Thyroid gland (tissue), 4 donors: ENCODE measurements at regions not wholly inside any gene's neighbourhood (a gene's known extent, or its start where the extent isn't known, plus 50 kb on each side); places are given as distances from the start of the nearest gene placed in this dataset.
"Not testable (repeated sequence)": the region's sequence is repeated elsewhere in the genome, so short reads cannot be mapped to it uniquely, and the experiment has no call there.

ENCODE experiments used
- DNase-seq, 2 donors: peaks; one replicate each; pipeline ENCODE4 v3.0.0-alpha.2; 2019
- H3K27ac ChIP-seq, 3 donors: fragments of 200-600 bp; sonication (generic); 1 replicate in 2 of 3; 2 replicates in 1 of 3; pipeline ENCODE4 v1.5.1; 2016 to 2019; ENCODE audit warnings: mild to moderate bottlenecking in 1 of 3, moderate library complexity in 1 of 3
- H3K27me3 ChIP-seq: fragments of 200-600 bp; sonication (generic); one replicate; pipeline ENCODE4 v1.5.1; 2019
- H3K36me3 ChIP-seq, 2 donors: fragments of 200-600 bp; sonication (generic); one replicate each; pipeline ENCODE4 v1.5.1; 2016 to 2019
- H3K4me1 ChIP-seq, 2 donors: fragments of 200-600 bp; sonication (generic); one replicate each; pipeline ENCODE4 v1.5.1; 2017 to 2019
- H3K4me3 ChIP-seq, 3 donors: fragments of 200-600 bp; sonication (generic); replicated peaks in 1 of 3; 1 replicate in 2 of 3; 2 replicates in 1 of 3; pipeline ENCODE4 v1.5.1; 2016; ENCODE audit warnings: mild to moderate bottlenecking in 1 of 3
- H3K9me3 ChIP-seq: fragments of 200-600 bp; sonication (generic); one replicate; pipeline ENCODE4 v1.5.1; 2017
- POLR2A ChIP-seq, 2 donors: fragments of 450-650 bp; IDR thresholded peaks; one replicate each; pipeline ENCODE4 v1.6.1; 2017; ENCODE audit warnings: antibody characterized with exemption in 2 of 2, mild to moderate bottlenecking in 2 of 2, moderate library complexity in 1 of 2
- WGBS, 2 donors: methylation state at CpG; one replicate each; pipeline ENCODE4 v1.1.5; 2017; 5-methylcytosine and 5-hydroxymethylcytosine counted together
- intact Hi-C: fragments of 100-400 bp; cut with DNase I; formaldehyde crosslinking; loops from one replicate; pipeline ENCODE4 v1.15.1; 2023
- TF ChIP-seq, protein P1 (sequence below), 6 experiments: fragments of 200-600 bp in 3 of 6; fragments of 450-650 bp in 3 of 6; sonication (generic) in 3 of 6; IDR thresholded peaks; one replicate each; pipeline ENCODE4 v1.5.1; 2016 to 2019; ENCODE audit warnings: antibody characterized with exemption in 6 of 6, mild to moderate bottlenecking in 2 of 6, inconsistent platforms in 1 of 6, moderate library complexity in 1 of 6

DNA sequence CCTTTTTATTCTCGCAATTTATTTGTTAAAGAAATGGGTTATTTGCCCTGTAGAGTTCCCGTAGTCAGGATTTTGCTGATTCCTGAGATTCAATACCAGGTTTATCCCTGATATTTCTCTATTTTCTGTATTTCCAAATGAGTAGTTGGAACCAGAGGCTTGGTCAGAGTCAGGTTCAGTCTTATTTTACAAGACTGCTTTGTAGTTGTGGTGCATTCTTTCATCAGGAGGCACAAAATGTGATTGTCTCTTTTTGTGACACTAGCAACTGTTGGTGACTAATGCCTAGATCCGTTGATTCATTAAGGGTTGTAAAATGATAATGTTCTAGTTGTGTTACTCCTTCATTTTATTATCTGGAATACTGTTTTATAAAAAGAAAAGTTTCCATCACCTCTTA is 95.5 kb upstream of the TPTE start:
- no peaks in the 10 kb centered on the region for H3K9me3 ChIP-seq
- intact Hi-C loops = no loop called here
- 66 to 74% methylated on average over 3 of the region's 3 CpGs for WGBS, 2 donors
- no peaks in the 10 kb centered on the region for H3K27me3 ChIP-seq
- H3K27ac ChIP-seq = no peak overlapping the region
- H3K36me3 ChIP-seq = no peaks in the 10 kb centered on the region
- TF ChIP-seq POLR2A (IDR thresholded peaks at IDR 0.05) = no peak
- TF ChIP-seq, protein P1, sequence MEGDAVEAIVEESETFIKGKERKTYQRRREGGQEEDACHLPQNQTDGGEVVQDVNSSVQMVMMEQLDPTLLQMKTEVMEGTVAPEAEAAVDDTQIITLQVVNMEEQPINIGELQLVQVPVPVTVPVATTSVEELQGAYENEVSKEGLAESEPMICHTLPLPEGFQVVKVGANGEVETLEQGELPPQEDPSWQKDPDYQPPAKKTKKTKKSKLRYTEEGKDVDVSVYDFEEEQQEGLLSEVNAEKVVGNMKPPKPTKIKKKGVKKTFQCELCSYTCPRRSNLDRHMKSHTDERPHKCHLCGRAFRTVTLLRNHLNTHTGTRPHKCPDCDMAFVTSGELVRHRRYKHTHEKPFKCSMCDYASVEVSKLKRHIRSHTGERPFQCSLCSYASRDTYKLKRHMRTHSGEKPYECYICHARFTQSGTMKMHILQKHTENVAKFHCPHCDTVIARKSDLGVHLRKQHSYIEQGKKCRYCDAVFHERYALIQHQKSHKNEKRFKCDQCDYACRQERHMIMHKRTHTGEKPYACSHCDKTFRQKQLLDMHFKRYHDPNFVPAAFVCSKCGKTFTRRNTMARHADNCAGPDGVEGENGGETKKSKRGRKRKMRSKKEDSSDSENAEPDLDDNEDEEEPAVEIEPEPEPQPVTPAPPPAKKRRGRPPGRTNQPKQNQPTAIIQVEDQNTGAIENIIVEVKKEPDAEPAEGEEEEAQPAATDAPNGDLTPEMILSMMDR (IDR thresholded peaks at IDR 0.05) = no peak
- no peak overlapping the region for H3K4me3 ChIP-seq
- H3K4me1 ChIP-seq = no peaks in the 10 kb centered on the region
- no peak for DNase-seq

DNA sequence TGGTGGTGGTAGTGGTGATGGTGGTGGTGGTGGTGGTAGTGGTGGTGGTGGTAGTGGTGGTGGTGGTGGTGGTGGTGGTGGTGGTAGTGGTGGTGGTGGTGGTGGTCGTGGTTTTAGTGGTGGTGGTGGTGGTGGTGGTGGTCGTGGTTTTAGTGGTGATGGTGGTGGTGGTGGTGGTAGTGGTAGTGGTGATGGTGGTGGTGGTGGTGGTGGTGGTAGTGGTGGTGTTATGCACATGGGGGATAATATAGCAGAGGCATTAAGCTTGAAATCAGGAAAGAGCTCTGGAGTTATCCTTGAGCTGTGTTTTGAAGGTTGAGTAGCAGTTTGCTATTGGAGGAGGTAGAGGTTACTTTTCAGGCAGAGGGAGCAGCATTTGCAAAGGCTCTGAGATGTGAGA is 94.6 kb upstream of the TPTE start:
- H3K9me3 ChIP-seq, intact Hi-C loops, H3K36me3 ChIP-seq, H3K4me1 ChIP-seq, H3K4me3 ChIP-seq, H3K27me3 ChIP-seq, DNase-seq, H3K27ac ChIP-seq: not testable (repeated sequence)
- WGBS, 2 donors = 40 to 42% methylated on average over 2 of the region's 2 CpGs

DNA sequence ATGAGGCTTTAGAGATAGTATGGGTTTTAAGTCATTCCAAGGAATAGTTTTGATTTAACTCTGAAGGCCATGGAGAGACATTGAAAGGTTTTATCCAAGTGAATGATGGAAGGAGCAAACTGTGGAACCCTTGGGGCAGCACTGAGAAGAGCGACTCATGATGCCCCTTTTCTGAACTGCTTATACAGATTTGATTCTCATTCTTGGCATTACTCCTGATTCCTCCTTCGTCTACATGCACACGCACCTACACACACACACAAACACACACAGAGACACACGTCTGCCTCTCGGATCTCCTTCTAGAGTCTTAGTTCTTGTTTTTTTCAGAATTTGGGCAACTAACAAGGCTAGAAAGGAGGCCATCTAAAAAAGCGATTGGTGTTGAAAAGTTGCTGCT is 94.1 kb upstream of the TPTE start:
- H3K36me3 ChIP-seq, intact Hi-C loops, DNase-seq, H3K27ac ChIP-seq, H3K9me3 ChIP-seq, H3K4me1 ChIP-seq, H3K27me3 ChIP-seq, H3K4me3 ChIP-seq: not testable (repeated sequence)
- 58 to 62% methylated on average over 6 of the region's 6 CpGs for WGBS, 2 donors

DNA sequence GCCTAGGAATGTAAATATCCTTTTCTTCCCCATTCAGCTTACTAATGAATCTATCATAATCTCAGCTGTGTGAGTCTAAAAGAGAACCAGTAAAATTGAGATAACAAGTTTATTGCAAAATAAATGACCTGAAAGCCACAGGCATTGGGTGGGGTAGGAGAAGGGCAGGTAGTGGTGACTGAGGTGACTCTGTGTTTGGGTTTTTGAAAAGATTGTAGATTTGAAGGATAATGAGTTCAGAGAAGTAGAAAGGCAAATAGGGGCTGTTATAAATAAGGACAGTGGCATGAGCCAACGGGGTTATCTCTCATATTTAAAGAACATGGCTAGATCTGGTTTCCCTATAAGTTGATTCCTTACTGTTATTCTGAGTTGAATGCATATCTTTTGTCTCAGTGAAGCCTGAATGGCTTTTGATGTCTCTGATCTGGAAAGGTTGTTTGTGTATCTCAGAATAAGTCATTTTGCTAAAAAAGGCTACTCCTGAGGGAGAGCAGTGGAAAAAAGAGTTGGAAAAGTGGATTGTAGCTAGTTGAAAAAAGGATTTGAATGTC is 92.3 kb upstream of the TPTE start:
- DNase-seq = not testable (repeated sequence)
- WGBS, 2 donors = 16% methylated on average over 1 of the region's 1 CpG

DNA sequence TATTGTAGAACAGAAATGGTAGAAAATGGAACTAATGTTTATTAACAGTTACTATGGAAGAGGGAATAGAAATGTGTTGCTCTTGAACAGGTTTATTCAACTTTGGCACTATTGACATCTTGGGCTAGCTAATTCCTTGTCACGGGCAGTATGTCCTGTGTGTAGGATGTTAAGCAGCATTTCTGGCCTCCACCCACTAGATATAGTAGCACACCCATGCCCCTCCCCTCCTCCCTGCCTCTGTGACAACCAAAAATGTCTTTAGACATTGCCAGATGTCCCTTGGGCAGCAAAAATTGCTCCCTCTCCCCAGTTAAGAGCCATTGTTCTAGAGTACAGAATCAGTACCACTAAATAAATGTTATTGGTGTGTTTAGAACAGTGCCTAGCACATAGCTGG is 91.4 kb upstream of the TPTE start:
- no peaks in the 10 kb centered on the region for H3K27me3 ChIP-seq
- no peaks in the 10 kb centered on the region for H3K9me3 ChIP-seq
- no peaks in the 10 kb centered on the region for H3K4me1 ChIP-seq
- no peak overlapping the region for H3K4me3 ChIP-seq
- H3K27ac ChIP-seq = no peak overlapping the region
- TF ChIP-seq, protein P1 (IDR thresholded peaks at IDR 0.05) = no peak
- no peak for TF ChIP-seq POLR2A (IDR thresholded peaks at IDR 0.05)
- whole genome bisulfite sequencing, 2 donors = 61 to 66% methylated on average over 1 of the region's 1 CpG
- H3K36me3 ChIP-seq = no peaks in the 10 kb centered on the region
- intact Hi-C loops = no loop called here
- DNase-seq = no peak

More for the DNA sequence above, 92.3 kb upstream of the TPTE start:
- intact Hi-C loops, H3K9me3 ChIP-seq, H3K4me1 ChIP-seq, H3K4me3 ChIP-seq, H3K27ac ChIP-seq, H3K27me3 ChIP-seq, H3K36me3 ChIP-seq: not testable (repeated sequence)

DNA sequence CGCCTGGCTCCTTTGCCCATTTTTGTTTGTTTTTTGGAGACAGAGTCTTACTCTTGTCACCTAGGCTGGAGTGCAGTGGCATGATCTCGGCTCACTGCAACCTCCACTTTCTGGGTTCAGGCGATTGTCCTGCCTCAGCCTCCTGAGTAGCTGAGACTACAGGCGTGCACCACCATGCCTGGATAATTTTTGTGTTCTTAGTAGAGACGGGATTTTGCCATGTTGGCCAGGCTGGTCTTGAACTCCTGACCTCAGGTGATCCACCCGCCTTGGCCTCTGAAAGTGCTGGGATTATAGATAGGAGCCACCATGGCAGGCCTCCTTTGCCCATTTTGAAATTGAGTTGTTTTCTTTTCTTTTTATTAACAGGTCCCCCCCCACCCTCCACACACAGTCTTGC is 89.4 kb upstream of the TPTE start:
- not testable (repeated sequence) for DNase-seq, H3K36me3 ChIP-seq

DNA sequence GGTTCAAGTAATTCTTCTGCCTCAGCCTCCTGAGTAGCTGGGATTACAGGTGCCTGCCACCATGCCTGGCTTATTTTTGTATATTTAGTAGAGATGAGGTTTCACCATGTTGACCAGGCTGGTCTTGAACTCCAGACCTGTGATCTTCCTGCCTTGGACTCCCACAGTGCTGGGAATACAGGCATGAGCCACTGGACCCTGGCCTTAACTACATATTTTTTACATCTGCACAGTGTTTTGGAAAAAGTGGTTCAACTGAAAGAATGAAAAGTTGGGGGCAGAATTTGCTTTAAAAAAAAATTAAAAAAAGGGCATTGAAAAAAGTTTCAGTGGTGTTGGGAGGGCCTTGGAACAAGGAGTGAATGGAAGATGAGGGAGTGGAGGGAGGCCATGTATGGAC is 88.9 kb upstream of the TPTE start:
- H3K4me1 ChIP-seq, H3K4me3 ChIP-seq, H3K27me3 ChIP-seq, DNase-seq, H3K27ac ChIP-seq, H3K9me3 ChIP-seq, H3K36me3 ChIP-seq, intact Hi-C loops: not testable (repeated sequence)

More for the DNA sequence above, 89.4 kb upstream of the TPTE start:
- 61 to 62% methylated on average over 6 of the region's 6 CpGs for WGBS, 2 donors
- H3K4me3 ChIP-seq, H3K27me3 ChIP-seq, H3K9me3 ChIP-seq, H3K27ac ChIP-seq, H3K4me1 ChIP-seq, intact Hi-C loops: not testable (repeated sequence)

DNA sequence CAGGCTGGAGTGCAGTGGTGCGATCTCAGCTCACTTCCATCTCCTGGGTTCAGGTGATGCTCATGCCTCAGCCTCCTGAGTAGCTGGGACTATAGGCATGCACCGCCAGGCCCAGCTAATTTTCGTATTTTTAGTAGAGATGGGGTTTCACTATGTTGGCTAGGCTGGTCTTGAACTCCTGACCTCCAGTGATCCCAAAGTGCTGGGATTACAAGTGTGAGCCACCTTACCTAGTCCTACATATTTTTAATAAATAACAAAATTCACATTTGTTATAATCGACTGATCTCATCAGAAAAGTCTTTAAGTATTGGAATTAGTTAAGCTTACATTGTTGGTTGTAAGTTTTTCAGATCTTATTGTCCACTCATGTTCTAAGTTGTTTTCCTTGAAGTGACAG is 83.4 kb upstream of the TPTE start:
- H3K36me3 ChIP-seq, H3K4me1 ChIP-seq, H3K27me3 ChIP-seq, H3K4me3 ChIP-seq, intact Hi-C loops, H3K9me3 ChIP-seq, DNase-seq, H3K27ac ChIP-seq: not testable (repeated sequence)
- WGBS, 2 donors = 46 to 50% methylated on average over 4 of the region's 4 CpGs

DNA sequence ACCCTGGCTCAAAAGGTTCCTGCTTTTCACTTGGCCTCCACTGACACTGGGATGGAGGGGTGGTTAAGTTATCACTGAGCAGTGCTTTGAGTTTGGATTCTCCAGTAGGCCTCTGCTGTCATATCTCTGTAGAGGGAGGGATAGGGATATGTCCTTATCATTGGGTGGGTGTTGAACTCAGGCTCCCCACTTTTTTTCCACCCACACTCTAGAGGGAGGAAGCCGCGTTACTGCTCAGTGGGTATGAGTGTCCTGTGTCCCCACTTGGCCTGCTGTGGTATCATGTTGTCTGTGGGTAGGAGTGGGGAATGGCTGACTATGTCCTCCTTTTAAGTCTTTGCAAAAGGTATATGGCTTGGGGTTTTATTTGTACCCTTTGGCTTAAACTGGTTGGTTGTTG is 80.7 kb upstream of the TPTE start:
- H3K36me3 ChIP-seq, DNase-seq, H3K27me3 ChIP-seq, intact Hi-C loops, H3K27ac ChIP-seq, H3K9me3 ChIP-seq, H3K4me1 ChIP-seq, H3K4me3 ChIP-seq: not testable (repeated sequence)
- WGBS, 2 donors = 82 to 87% methylated on average over 2 of the region's 2 CpGs
